GM19351 (cell line): ENCODE measurements at regions not wholly inside any gene's neighbourhood (a gene's known extent, or its start where the extent isn't known, plus 50 kb on each side); places are given as distances from the start of the nearest gene placed in this dataset.

ENCODE experiments used
- ATAC-seq: cut with Tn5 transposase; IDR thresholded peaks from one replicate; pipeline ENCODE4 v1.9.1; 2021; ENCODE audit warnings: mild to moderate bottlenecking, moderate library complexity; ENCODE audit not compliant: unreplicated experiment

DNA sequence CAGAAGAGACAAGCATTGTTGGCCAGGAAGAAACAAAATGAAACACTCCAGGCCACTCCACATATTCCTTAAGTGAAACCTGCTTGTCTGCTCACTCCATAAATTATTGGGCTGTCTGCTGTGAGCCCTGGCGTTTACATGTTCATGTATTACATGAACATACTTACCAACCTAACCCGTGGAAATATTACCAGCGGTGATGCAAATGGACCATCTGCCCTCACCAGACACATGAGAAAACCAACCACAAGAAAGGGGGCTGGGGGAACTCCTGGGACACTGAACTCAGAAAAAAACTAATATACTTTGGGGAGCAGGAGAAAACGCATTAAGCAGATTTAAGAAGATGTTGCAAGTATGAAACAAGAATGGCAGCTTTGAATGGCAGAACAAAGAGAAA lies 731.2 kb upstream of the IGFBP3 start:
- ATAC-seq: no peak

- no peak for ATAC-seq
These were observed 730.6 kb upstream of the IGFBP3 start for GRCh38 chr7:46651561-46652088.

GRCh38 chr7:46651070-46651469 lies 730.0 kb upstream of the IGFBP3 start:
- ATAC-seq: no peak

GRCh38 chr7:46649876-46650275 lies 728.8 kb upstream of the IGFBP3 start:
- ATAC-seq: no peak

- ATAC-seq: no peak
These were observed 717.0 kb upstream of the IGFBP3 start for GRCh38 chr7:46637793-46638735.

DNA sequence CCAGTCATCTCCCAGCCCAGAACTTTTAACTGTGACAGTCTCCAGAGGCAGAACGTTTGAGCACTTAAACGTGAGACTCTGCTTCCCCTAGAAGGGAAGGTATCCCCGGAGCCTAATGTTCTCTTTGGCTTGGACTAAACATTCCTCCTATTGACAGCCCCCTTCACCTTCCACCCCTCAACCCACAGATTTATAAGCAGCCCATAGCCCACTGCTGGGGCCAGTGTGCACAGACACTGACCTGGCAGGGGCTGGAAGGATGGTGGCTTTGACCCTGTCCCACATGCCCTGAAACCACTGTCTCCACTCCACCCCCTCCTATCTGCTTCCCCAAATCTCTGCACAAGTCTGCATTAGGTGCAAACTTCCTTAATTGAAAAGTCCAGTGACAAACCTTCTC lies 715.0 kb upstream of the IGFBP3 start:
- no peak for ATAC-seq

- ATAC-seq: no peak
These were observed 712.7 kb upstream of the IGFBP3 start for GRCh38 chr7:46633630-46634240.

- ATAC-seq: no peak
These were observed 712.1 kb upstream of the IGFBP3 start for GRCh38 chr7:46633200-46633599.

DNA sequence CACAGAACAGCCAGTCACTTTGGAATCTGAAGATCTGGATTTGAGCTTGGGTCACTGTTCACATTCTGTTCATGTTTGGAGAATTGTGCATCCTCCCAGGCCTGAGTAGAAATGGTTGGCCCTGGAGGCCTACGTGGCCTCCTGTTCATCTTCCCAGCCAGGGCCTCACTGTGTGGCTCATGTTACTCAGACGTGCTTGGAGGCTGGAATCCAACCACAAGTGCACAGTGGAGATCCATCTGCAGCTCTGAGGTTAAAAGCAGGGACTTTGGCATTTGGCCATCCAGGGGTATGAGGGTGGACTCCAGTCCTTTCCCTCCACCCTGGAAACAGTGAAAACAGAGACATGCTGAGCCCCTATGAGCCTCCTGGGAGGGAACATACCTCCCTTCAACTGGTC lies 709.0 kb upstream of the IGFBP3 start:
- ATAC-seq: no peak

- ATAC-seq: no peak
These were observed 707.3 kb upstream of the IGFBP3 start for GRCh38 chr7:46628389-46628788.

DNA sequence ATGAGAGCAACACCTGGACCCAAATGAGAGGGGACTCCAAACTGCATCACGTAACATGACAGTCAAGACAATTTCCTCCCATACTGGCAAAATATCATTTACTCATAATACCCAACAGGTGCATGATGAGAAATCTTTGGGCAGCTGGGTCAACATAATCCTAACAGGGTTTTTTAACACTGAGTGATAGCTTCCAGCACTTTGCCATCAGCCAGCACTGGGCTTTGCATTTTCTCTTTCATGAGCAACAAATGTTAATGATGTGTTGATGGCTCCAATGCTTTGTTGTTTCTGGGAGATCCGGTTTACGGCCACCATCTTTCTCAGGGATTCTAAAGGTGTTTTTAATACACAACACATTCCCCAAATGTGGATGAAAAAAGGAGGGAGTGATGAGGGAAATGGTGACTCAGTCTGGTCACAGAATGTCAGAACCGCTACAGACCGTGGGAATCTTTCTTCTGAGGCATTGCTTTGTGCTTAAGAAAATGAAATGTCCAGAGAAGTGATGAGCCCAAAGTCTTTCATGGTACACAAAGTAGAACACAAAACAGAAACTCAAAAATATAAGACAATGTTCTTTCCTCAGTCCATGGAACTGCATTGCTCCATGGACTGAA lies 705.7 kb upstream of the IGFBP3 start:
- no peak for ATAC-seq

- ATAC-seq: no peak
These were observed 705.2 kb upstream of the IGFBP3 start for GRCh38 chr7:46626261-46626660.

DNA sequence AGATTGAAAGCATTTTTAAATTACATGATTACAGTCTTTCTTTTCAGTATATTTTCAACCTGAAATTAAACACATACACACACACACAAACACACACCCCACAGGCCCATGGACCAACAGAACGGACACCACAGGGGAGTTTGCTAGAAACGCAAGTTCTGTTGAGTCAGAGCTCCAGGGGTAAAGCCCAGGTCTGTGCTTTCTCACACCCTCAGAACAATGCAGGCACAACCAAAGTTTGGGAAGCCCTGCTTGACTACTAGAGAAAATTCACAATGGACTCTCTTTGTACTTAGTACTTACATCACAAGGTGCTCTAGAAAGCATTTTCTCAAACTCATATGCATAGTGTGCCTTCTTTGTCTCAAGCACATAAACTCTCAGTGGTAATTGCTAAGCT lies 704.0 kb upstream of the IGFBP3 start:
- ATAC-seq: no peak

DNA sequence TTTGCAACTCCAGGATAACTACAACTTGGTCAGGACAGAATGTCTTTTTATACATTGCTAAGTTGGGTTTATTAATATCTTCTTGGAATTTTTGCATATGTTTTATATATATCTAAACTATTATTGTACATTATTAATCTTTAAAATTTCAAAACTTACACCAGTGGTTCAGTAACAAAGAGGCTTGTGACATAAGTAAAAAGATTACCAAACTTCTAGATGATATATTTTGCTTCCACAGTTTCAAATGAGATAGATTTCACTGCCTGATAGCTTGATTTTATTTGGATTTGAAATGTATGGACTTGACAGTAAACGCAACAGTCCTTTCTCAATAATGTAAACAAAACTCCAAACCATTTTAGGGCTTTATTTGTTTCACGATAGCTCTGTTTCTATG lies 701.2 kb upstream of the IGFBP3 start:
- ATAC-seq: no peak

- ATAC-seq: no peak
These were observed 698.7 kb upstream of the IGFBP3 start for GRCh38 chr7:46619723-46620310.

DNA sequence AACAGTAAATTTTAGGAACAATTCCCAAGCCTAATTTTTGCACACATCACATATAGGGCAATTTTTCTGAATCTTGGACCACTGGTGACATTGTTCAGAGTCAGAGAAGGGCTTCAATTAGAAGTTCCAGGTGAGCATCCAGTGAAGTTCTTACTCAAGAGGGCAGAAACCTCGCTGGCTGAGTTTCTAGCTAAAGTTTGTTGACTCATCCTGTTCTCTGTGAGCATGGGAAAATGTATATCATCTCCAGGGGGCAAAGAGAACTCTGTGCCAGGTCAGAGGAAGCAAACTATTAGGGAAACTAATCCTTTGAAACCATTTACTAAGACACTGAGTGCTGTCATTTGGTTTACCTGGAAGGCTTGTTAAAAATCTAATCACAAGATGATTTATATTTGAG lies 695.6 kb upstream of the IGFBP3 start:
- ATAC-seq: no peak

DNA sequence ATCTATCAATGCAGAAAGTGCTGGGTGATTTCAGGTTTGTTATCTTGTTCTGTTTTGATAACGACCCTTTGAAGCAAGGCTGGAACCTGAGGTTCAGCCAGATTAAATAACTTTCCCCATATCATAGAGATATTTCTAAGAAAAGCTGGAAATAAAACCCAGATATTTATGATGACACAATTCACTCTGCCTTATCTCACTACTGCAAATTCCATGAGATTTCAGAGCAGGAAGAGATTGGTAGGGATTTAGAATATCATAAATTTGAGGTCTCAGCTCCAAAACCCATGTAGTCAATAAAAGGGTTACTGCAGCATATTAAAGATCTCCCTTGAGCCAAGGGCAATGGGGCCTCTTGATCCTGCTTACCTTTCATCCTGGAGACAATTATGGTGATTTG lies 692.5 kb upstream of the IGFBP3 start:
- no peak for ATAC-seq

- no peak for ATAC-seq
These were observed 692.0 kb upstream of the IGFBP3 start for GRCh38 chr7:46613116-46613515.

DNA sequence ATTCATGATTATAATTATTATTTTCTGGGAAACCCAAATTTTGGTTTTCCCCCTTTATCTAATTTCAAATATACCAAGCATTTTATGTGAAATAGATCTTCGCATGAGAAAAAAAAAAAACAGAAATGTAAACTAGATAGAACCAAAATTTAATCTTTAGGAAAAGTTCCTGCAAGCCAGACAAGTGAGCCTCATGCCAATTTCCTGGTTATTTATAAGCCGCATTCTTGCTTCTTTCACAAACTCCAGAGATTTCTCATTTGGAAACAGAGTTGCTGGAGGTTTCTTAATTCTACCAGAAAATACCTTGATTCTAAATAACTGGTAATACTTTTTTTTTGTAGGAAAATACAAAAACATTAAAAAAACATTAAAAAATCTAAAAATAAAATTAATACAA lies 690.4 kb upstream of the IGFBP3 start:
- no peak for ATAC-seq

GRCh38 chr7:46610746-46611145 lies 689.7 kb upstream of the IGFBP3 start:
- no peak for ATAC-seq

- no peak for ATAC-seq
These were observed 686.1 kb upstream of the IGFBP3 start for GRCh38 chr7:46607176-46607575.
